ENCODE measurements at regions not wholly inside any gene's neighbourhood (a gene's known extent, or its start where the extent isn't known, plus 50 kb on each side); places are given as distances from the start of the nearest gene placed in this dataset.

- TF ChIP-seq POLR2A (IDR thresholded peaks at IDR 0.05) (no peak), CTCF (IDR thresholded peaks at IDR 0.05) (no peak)
Measured at GRCh38 chr13:65584126-65584525, 1646.0 kb downstream of the PCDH9 start.
